Bone marrow (tissue), 2 donors: ENCODE measurements at regions not wholly inside any gene's neighbourhood (a gene's known extent, or its start where the extent isn't known, plus 50 kb on each side); places are given as distances from the start of the nearest gene placed in this dataset.
"Not testable (repeated sequence)": the region's sequence is repeated elsewhere in the genome, so short reads cannot be mapped to it uniquely, and the experiment has no call there.

ENCODE experiments used
- DNase-seq, 2 donors: peaks; one replicate each; lab custom pipeline; 2025; lab: John Stamatoyannopoulos, UW

- not testable (repeated sequence) for DNase-seq
These were observed 454.3 kb upstream of the SLITRK6 start for GRCh38 chr13:86253497-86253896.

- DNase-seq, result not testable (repeated sequence)
These were observed 456.6 kb upstream of the SLITRK6 start for GRCh38 chr13:86255820-86256219.

GRCh38 chr13:86269511-86269910 is 470.3 kb upstream of the SLITRK6 start:
- no peak for DNase-seq

- no peak for DNase-seq
These were observed 483.2 kb upstream of the SLITRK6 start for GRCh38 chr13:86282442-86282841.

- DNase-seq, result no peak
These were observed 483.8 kb upstream of the SLITRK6 start for GRCh38 chr13:86283031-86283430.

GRCh38 chr13:86298725-86299124 is 499.5 kb upstream of the SLITRK6 start:
- DNase-seq, result no peak

- DNase-seq, result no peak
These were observed 499.9 kb upstream of the SLITRK6 start for GRCh38 chr13:86299128-86299527.

GRCh38 chr13:86309881-86310280 is 510.7 kb upstream of the SLITRK6 start:
- no peak for DNase-seq

GRCh38 chr13:86313421-86313820 is 514.2 kb upstream of the SLITRK6 start:
- DNase-seq, result no peak

- DNase-seq, result no peak
These were observed 519.2 kb upstream of the SLITRK6 start for GRCh38 chr13:86318450-86318849.

- DNase-seq, result no peak
These were observed 525.0 kb upstream of the SLITRK6 start for GRCh38 chr13:86324191-86324590.

- no peak for DNase-seq
These were observed 556.1 kb upstream of the SLITRK6 start for GRCh38 chr13:86355301-86355700.

GRCh38 chr13:86357106-86357505 is 557.9 kb upstream of the SLITRK6 start:
- no peak for DNase-seq

- DNase-seq, result not testable (repeated sequence)
These were observed 564.5 kb upstream of the SLITRK6 start for GRCh38 chr13:86363749-86364148.

GRCh38 chr13:86368924-86369323 is 569.7 kb upstream of the SLITRK6 start:
- DNase-seq, result no peak

- no peak for DNase-seq
These were observed 578.2 kb upstream of the SLITRK6 start for GRCh38 chr13:86377451-86377850.

- no peak for DNase-seq
These were observed 579.4 kb upstream of the SLITRK6 start for GRCh38 chr13:86378628-86379027.

- no peak for DNase-seq
These were observed 583.9 kb upstream of the SLITRK6 start for GRCh38 chr13:86383151-86383550.

GRCh38 chr13:86383561-86383960 is 584.3 kb upstream of the SLITRK6 start:
- DNase-seq, result no peak

- DNase-seq, result no peak
These were observed 598.4 kb upstream of the SLITRK6 start for GRCh38 chr13:86397635-86398034.

GRCh38 chr13:86399572-86399971 is 600.4 kb upstream of the SLITRK6 start:
- no peak for DNase-seq

- DNase-seq, result no peak
These were observed 603.3 kb upstream of the SLITRK6 start for GRCh38 chr13:86402500-86402899.

GRCh38 chr13:86403181-86403580 is 604.0 kb upstream of the SLITRK6 start:
- DNase-seq, result no peak

- DNase-seq, result no peak
These were observed 610.4 kb upstream of the SLITRK6 start for GRCh38 chr13:86409466-86410241.
